Neural progenitor cell (in vitro differentiated cells): ENCODE measurements at regions not wholly inside any gene's neighbourhood (a gene's known extent, or its start where the extent isn't known, plus 50 kb on each side); places are given as distances from the start of the nearest gene placed in this dataset.

Source experiments
- CTCF ChIP-seq: fragments of 200-600 bp; sonication (generic); IDR thresholded peaks from 2 replicates; pipeline ENCODE4 v1.5.1; 2017; ENCODE audit warnings: antibody characterized with exemption, mild to moderate bottlenecking
- EZH2 ChIP-seq: fragments of 200-600 bp; sonication (generic); IDR thresholded peaks from 2 replicates; pipeline ENCODE4 v1.6.1; 2017; ENCODE audit warnings: antibody characterized with exemption, mild to moderate bottlenecking, moderate library complexity
- EZH2phosphoT487 ChIP-seq: fragments of 200-600 bp; sonication (generic); IDR thresholded peaks from 2 replicates; pipeline ENCODE4 v1.6.1; 2017; ENCODE audit warnings: antibody characterized with exemption

- no peak for TF ChIP-seq EZH2phosphoT487
- peak; percentile 32 for TF ChIP-seq CTCF
- TF ChIP-seq EZH2: no peak
These were observed 1234.7 kb downstream of the ROBO2 start for GRCh38 chr3:78274475-78275065.
